Lower leg skin (tissue), 3 donors: ENCODE measurements at regions not wholly inside any gene's neighbourhood (a gene's known extent, or its start where the extent isn't known, plus 50 kb on each side); places are given as distances from the start of the nearest gene placed in this dataset.

Source experiments
- CTCF ChIP-seq, 3 donors: fragments of 450-650 bp; IDR thresholded peaks; one replicate each; pipeline ENCODE4 v1.5.1; 2016; ENCODE audit warnings: antibody characterized with exemption in 3 of 3, mild to moderate bottlenecking in 3 of 3, moderate library complexity in 2 of 3
- POLR2A ChIP-seq, 2 donors: fragments of 450-650 bp; IDR thresholded peaks; one replicate each; pipeline ENCODE4 v1.6.1; 2016 to 2017; ENCODE audit warnings: antibody characterized with exemption in 2 of 2, mild to moderate bottlenecking in 1 of 2, moderate library complexity in 1 of 2

GRCh38 chr21:33991133-33991532 lies 75.5 kb upstream of the ATP5PO start:
- no peak for TF ChIP-seq CTCF (IDR thresholded peaks at IDR 0.05)
- TF ChIP-seq POLR2A (IDR thresholded peaks at IDR 0.05): no peak
